ENCODE measurements at regions not wholly inside any gene's neighbourhood (a gene's known extent, or its start where the extent isn't known, plus 50 kb on each side); places are given as distances from the start of the nearest gene placed in this dataset.

GRCh38 chr1:5291889-5292288, 637.5 kb downstream of the AJAP1 start:
- TF ChIP-seq SIN3A (IDR thresholded peaks at IDR 0.05; ENCODE audit: low read depth) (no peak), RAD21 (IDR thresholded peaks at IDR 0.05; ENCODE audit: low read depth) (no peak)

All from HCT116 (cell line).